GM19193 (cell line): ENCODE measurements at regions not wholly inside any gene's neighbourhood (a gene's known extent, or its start where the extent isn't known, plus 50 kb on each side); places are given as distances from the start of the nearest gene placed in this dataset.

Experiments
- POLR2A ChIP-seq: IDR thresholded peaks from 4 replicates; pipeline ENCODE4 v1.6.1; 2011; ENCODE audit not compliant: insufficient read depth, insufficient read length; ENCODE audit errors: extremely low read depth

- TF ChIP-seq POLR2A: no peak
Observed at GRCh38 chr1:166297993-166298392, 131.2 kb upstream of the FAM78B start.

GRCh38 chr1:166300767-166301166, 134.0 kb upstream of the FAM78B start:
- TF ChIP-seq POLR2A: no peak

- no peak for TF ChIP-seq POLR2A
Observed at GRCh38 chr1:166302989-166303758, 136.4 kb upstream of the FAM78B start.

GRCh38 chr1:166304131-166304530, 137.3 kb upstream of the FAM78B start:
- TF ChIP-seq POLR2A: no peak

GRCh38 chr1:166305371-166305770, 138.6 kb upstream of the FAM78B start:
- TF ChIP-seq POLR2A: no peak

- TF ChIP-seq POLR2A: no peak
Observed at GRCh38 chr1:166307261-166308188, 140.7 kb upstream of the FAM78B start.

- TF ChIP-seq POLR2A: no peak
Observed at GRCh38 chr1:166322470-166322869, 155.7 kb upstream of the FAM78B start.

- no peak for TF ChIP-seq POLR2A
Observed at GRCh38 chr1:166327886-166328285, 161.1 kb upstream of the FAM78B start.

- TF ChIP-seq POLR2A: no peak
Observed at GRCh38 chr1:166328956-166329355, 162.2 kb upstream of the FAM78B start.

- TF ChIP-seq POLR2A: no peak
Observed at GRCh38 chr1:166330096-166330495, 163.3 kb upstream of the FAM78B start.

- TF ChIP-seq POLR2A: no peak
Observed at GRCh38 chr1:166338105-166338504, 171.3 kb upstream of the FAM78B start.

GRCh38 chr1:166340709-166341108, 173.9 kb upstream of the FAM78B start:
- TF ChIP-seq POLR2A: no peak

- no peak for TF ChIP-seq POLR2A
Observed at GRCh38 chr1:166343276-166343675, 176.5 kb upstream of the FAM78B start.

GRCh38 chr1:166350490-166350889, 183.7 kb upstream of the FAM78B start:
- no peak for TF ChIP-seq POLR2A

- no peak for TF ChIP-seq POLR2A
Observed at GRCh38 chr1:166351676-166352075, 184.9 kb upstream of the FAM78B start.

- no peak for TF ChIP-seq POLR2A
Observed at GRCh38 chr1:166353213-166353612, 186.4 kb upstream of the FAM78B start.
